GM18505 (cell line): ENCODE measurements at regions not wholly inside any gene's neighbourhood (a gene's known extent, or its start where the extent isn't known, plus 50 kb on each side); places are given as distances from the start of the nearest gene placed in this dataset.

Experiments
- ATAC-seq: cut with Tn5 transposase; IDR thresholded peaks from one replicate; pipeline ENCODE4 v1.9.1; 2021; ENCODE audit not compliant: unreplicated experiment
- POLR2A ChIP-seq: IDR thresholded peaks from 4 replicates; pipeline ENCODE4 v1.6.1; 2011; ENCODE audit warnings: borderline replicate concordance; ENCODE audit not compliant: insufficient read depth, insufficient read length; ENCODE audit errors: extremely low read depth

DNA sequence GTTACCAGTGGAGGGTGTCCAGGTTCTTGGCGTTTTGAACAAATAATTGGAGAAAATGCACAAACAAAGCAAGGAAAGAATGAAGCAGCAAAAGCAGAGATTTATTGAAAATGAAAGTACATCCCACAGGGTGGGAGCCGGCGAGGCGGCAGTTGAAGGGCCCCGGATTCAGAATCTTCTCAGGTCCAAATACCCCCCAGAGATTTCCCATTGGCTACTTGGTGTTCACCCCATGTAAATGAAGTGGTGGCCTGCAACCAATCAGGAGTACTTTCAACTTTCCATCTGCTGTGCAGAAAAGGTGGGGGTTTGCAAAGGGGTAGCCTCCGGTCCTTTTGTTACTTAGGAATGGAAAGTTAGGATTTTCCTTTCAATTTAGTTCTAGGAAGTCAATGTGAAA lies 1447.0 kb downstream of the C4orf33 start:
- ATAC-seq: no peak
- no peak for TF ChIP-seq POLR2A

DNA sequence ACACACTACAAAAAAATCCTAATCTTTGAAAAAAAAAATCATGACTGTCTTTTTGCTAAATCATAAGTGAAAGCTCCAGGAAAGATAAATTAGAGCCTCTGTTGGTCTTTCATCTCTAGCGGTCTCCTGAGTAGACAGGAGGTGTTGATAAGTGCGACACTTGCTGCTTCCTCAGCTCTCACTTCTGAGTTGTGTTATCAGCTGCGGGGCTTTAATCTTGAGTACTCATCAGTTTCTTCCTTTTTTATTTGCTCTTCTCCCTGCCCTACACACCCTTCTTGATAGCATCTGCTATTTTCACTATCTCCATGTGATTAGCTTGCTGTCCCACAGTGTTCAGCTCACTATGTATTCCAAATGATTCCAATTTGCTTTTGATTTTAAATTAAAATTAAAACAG lies 1449.2 kb downstream of the C4orf33 start:
- no peak for TF ChIP-seq POLR2A
- no peak for ATAC-seq

DNA sequence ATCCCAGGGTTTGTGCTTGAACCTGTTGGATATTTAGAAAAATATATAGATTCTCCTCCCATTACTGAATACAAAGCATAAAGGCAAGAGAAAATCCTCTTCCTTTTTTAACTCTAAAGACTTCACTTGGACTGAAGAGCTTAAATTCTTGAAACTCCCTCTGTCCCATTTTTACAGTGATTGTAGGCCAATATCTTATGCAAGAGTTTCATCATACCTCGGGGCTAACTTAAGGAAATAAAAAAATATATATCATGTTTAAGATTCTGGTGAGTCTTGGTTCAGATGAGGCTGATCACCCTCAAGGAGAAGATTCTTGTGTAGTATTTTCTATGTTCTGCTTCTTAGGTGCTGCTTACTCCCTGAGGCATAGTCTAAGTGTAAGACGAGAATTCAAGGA lies 1449.6 kb downstream of the C4orf33 start:
- TF ChIP-seq POLR2A: no peak
- ATAC-seq: no peak

DNA sequence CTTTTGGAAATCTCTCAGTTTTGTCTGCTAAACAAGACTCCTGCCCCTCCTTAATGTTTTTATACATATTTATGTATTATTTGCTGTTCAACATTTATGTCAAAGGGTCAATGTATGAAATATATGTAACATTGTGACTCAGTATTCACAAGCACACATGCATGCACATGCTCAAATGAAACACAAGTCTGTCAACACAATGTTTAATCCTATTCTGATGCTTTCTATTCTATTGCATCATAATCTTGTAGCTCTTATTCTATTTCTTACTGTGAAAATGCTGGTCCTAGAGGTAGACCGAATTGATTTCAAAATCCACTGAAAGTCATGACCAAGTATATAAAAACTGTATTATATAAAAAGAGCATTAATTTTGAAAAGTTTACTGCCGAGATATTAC lies 1463.3 kb downstream of the C4orf33 start:
- no peak for TF ChIP-seq POLR2A
- no peak for ATAC-seq

DNA sequence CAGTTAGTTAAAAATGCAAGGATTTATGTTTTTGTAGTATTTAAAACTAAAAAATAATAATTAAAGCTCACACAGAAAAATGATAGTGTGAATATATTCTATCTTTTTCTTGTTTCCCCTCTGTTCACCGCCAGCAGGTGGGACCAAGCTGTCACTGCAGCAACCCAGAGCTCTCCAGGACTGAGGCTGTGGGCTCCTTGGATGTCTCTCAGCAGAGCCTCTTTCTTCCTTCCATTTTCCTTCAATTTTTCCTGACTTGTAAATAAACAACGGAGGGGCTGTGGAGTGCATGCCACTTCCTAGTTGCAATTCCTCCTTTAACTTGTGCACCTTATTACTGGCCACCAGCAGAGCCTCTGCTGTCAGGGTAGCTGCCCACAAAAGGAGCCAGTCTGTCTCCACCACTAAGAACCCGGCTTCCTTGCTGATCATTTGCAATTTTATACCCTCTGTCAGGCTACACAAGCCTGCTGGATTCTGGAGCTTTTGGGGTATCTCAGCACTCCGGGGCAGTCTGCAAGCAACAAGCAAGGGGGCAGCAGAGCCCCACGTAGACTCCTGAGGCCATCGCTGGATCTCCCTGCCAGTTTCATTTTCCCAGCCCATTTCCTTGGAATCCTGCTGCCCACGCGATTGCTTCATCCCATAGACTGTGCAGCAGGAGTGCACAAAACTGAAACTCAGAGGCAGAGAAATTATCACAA lies 1467.4 kb downstream of the C4orf33 start:
- TF ChIP-seq POLR2A: no peak
- ATAC-seq: no peak

DNA sequence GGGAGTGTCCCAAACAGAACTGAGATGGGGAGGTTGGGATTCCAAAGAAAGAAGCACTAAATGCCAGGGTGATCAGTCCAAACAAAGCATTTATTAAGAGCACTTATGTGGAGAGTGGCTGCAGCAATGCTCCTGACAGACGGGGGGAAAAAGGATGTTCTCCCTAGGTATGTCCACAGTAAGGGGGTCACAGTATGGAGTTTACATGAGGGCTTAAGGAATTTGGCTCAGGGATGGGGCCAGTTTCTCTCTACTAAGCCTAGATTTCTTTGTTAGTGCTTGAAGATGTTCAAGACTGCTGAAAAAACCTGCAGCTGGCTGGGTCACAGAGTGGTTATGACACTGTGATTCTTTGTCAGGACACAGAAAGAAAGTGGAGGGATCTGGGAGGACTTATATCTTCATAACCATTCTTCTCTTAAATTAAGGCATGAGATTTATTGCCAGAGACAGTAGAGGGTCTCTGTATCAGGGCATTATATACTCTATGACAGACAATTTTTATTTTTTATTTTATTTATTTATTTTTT lies 1468.0 kb downstream of the C4orf33 start:
- no peak for ATAC-seq
- TF ChIP-seq POLR2A: no peak

DNA sequence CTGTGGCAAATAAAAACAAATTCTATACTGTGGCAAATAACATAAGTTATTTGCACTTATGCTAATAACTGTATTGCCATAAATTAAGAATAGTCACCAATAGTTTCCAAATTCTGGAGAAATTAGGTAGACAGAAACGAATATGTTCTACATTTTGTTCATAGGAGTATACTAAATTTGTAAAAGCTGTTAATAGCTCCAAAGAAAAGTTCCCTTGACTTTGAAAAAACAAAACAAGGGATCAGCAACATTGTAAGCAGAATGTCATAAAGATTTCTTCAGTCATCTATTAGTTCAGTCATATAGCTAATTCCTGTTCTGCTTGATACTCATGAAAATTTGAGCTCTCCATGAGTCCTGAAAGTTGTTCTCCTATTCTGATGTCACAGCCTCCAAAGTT lies 1472.8 kb downstream of the C4orf33 start:
- TF ChIP-seq POLR2A: no peak
- no peak for ATAC-seq

DNA sequence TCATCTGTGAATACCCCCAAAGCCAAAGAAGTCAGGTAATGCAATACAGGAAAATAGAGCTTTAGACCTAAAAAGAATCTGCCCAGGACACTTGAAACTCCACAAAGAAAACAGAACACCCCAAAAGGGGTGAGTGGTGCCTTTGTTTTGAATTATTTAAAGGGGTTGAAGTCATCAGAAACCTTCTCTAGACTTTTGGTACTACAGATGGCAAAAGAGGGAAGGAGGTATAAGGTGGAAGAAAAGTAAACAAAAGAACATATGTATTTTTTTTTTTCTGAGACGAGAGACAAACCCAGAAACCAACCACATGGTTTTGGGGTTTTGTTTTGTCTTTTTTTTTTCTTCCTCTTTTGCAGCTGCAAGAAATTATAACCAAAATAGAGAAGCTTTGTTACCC lies 1477.8 kb downstream of the C4orf33 start:
- TF ChIP-seq POLR2A: no peak
- ATAC-seq: no peak

DNA sequence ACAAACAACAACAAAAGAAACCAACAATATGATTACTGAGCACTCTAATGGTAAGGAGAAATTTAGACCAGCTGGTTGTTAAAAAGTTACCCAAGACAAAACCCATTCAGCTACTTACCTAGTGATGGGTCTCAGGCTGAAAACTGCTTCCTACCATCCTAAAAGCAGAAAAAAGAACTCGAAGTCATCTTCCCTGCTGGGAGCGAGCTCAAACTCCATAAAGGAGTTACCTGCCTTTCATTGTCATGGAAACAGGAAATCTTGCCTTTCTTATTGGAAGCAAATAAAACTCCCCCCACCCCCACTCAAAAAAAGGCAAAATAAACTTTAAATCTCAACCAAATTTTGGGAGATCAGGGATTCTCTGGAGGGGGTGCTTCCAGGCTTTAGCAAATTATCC lies 1478.3 kb downstream of the C4orf33 start:
- no peak for ATAC-seq
- no peak for TF ChIP-seq POLR2A

DNA sequence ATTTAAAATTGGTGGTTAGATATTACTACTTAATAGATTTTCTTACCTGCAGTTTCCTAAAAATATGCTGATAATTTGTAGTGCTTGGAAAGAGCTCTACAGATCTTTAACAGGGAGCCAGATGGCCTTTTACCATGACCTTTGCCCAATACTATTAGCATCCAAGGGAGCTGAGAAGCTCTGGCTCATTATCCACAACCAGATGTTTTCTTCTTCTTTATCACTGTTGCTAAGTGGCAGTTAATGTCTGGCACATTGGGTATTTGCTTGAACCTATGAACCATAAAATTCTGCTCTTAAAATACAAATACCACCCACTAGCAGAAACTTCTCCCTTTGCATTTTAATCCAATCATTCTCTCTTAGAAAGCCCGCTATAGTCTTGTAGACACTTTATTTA lies 1480.3 kb downstream of the C4orf33 start:
- TF ChIP-seq POLR2A: no peak
- ATAC-seq: no peak

DNA sequence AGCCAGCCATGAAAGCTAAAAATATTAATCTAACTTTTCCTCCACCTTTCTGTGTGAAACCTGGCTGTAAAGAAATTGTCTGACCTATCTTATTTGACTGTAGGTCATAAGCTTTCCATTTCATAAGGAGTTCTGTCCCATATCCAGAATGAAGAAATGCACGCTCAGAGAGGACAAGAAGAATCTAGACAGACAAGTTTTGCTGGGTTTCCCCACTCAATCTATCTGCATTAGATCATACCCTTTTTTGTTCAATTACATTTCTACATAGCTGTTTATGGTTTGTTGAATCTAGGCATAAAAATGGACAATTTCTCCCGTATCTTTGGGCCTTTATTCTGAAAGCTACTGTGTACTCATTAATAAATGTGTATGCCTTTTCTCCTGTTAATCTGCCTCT lies 1495.1 kb downstream of the C4orf33 start:
- ATAC-seq: no peak
- TF ChIP-seq POLR2A: no peak

DNA sequence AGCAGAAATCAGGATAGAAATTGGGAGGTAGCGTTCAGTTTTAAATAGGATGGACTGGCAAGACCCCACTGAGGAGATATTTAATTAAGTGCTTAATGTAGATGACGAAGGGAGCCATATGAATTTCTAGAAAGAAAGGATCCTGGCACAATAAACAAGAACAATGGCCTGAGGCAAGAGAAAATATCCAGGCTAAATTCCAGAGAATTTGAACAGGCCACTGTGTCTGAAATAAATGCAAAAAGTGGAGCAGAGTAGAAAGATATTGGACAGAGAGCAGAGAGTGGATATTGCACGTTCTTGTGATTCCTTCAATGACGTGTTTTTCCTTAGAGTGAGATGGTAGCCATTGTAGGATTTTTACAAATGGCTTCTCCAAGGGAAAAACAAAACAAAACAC lies 1504.8 kb downstream of the C4orf33 start:
- ATAC-seq: no peak
- TF ChIP-seq POLR2A: no peak

DNA sequence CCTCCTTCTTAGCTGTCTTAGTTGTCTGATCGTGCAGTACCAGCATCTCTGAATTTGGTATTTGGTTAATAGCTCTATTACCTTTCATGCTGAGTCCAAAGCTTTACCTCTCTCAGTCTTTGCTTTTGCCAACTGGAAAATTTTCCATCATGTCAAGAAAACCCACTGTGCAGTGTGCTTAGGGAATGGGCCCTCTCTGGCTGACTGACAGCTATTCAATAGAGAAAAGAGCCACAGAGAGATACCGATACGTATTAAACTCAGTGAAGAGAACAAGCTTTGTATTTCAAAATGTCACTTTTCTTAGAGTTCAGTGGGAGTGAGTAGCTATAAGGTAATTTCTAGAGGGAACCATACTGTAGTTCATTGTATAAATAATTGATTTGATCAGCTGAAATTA lies 1507.1 kb downstream of the C4orf33 start:
- TF ChIP-seq POLR2A: no peak

DNA sequence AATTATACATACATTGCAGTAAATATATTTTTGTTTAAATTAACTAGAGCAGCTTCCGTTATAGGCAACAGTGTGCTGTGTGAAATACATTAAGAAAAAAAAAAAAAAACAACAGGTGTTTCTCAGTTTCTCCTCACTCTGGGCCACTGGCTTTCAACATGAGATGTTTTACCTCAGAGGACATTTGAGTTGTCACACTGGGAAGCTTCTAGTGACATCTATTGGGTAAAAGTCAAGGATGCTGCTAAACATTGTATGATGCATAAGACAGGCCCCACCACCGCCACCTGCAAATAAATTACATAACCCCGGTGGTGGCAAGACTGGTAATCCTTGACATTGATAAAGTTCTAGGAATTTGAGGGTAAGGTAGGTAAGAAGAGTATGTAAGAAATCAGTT lies 1512.2 kb downstream of the C4orf33 start:
- TF ChIP-seq POLR2A: no peak
- no peak for ATAC-seq

More for the DNA sequence above, 1507.1 kb downstream of the C4orf33 start:
- ATAC-seq: no peak

DNA sequence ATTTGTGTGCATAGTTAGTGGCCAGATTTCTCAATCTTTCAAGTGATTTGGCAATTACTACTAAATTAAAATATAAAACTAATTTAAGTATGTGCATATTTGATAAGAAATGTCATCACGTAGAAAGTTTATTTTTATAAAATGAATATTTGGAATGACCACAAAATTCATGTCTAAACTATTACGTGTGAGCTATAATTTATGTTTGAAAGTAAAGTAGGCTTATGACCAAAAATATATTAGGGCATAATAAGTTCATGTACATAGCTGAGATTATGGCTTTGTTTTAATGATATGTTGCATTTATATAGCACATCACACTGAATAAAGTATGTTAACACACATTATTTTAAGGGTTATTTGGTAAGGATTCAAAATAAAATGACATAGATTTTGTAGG lies 1532.6 kb downstream of the C4orf33 start:
- no peak for ATAC-seq
- no peak for TF ChIP-seq POLR2A

DNA sequence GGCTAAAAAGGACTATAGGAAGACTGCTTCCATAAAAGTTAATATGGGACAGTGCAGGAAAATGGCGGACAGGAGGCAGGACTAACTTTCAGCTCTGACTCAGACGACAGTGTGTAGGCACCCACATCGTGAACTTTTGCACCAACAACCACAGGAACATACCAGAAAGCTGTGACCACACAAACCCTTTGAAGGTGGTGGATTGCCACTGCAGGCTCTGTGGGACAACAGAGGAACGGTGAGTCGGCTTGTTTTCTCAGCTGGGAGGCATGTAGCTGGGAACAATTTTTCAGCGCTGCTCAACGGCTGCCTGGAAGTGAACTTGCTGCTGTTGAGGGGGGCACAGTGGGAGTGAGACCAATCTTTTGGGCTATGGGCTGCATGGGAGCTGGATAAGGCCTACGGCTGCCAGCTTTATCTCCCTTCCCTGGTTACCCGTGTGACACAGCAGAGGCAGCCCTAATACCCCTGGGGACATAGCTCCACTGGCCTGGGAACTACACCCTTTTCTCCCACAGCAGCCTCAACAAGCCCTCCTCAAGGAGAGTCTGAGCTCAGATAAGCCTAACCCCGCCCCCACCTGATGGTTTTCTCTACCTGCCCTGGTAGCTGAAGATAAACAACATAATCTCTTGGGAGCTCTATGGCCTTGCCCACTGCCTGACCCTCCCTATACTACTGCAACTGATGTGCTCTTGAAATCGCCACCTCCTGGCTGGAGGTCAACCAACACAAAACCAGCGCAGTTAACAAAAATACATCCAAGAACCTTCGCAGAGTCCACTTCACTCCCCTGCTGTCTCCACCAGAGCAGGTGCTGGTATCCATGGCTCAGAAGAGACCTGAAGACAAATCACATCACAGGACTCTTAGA lies 1537.0 kb downstream of the C4orf33 start:
- ATAC-seq: no peak

More for the DNA sequence above, 1537.0 kb downstream of the C4orf33 start:
- TF ChIP-seq POLR2A: no peak
